ENCODE measurements at regions not wholly inside any gene's neighbourhood (a gene's known extent, or its start where the extent isn't known, plus 50 kb on each side); places are given as distances from the start of the nearest gene placed in this dataset.

DNA sequence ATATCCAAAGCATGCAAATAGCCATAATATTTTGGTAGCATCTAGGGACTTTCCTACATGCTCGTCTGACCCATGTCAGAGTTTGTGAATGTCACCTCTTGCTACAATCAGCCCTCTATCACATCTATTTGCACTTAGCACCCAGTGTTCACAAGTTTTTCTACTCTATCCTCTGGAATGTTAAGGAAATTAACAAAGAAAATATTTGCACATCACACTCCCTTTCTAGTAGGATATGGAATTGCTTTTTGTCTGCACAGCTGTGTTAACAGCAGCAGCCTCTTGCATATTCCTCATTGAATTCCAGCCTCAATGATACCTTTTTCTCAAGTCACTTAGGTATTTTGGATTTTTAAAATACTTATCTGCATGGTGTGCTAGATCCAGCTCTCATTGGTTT is 403.1 kb upstream of the SEMA3C start:
- H3K36me3 ChIP-seq, result no peaks in the 10 kb centered on the region
- no peaks in the 10 kb centered on the region for H3K4me1 ChIP-seq
- no peaks in the 10 kb centered on the region for H3K9me3 ChIP-seq
- DNase-seq (ENCODE audit: extremely low spot score in 2 of 2), result no peak
- no peaks in the 10 kb centered on the region for H3K27me3 ChIP-seq
- intact Hi-C loops (cut with DNase I), result no loop called here
- H3K4me3 ChIP-seq, result no peak overlapping the region
- TF ChIP-seq POLR2AphosphoS5 (IDR thresholded peaks at IDR 0.05; ENCODE audit: insufficient read depth in 1 of 2, low read depth in 1 of 2), result no peak
- no peak for TF ChIP-seq POLR2A (IDR thresholded peaks at IDR 0.05)
- no peak for TF ChIP-seq CTCF (IDR thresholded peaks at IDR 0.05)
- H3K27ac ChIP-seq, result no peak overlapping the region

DNA sequence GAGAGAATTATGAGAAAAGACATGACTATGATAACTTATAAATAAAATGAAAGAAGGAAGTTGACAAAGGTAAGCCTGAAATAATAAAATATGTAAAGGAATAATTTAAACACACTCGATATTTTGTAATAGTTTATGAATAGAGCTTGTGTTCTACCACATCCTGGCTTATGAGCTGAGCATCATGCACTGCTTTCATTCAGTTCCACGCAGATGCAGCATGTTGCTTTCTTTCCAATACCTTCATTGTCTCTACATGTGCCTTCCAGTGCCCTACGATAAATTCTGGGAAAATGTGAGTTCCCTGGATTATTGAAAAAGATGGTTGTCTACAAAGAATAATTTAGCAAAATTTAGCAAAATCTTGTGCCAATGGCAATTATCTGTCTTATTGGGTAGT is 398.9 kb upstream of the SEMA3C start:
- H3K4me3 ChIP-seq, result no peak overlapping the region
- intact Hi-C loops (cut with DNase I), result no loop called here
- no peak for TF ChIP-seq CTCF (IDR thresholded peaks at IDR 0.05)
- no peak for TF ChIP-seq POLR2A (IDR thresholded peaks at IDR 0.05)
- TF ChIP-seq POLR2AphosphoS5 (IDR thresholded peaks at IDR 0.05; ENCODE audit: insufficient read depth in 1 of 2, low read depth in 1 of 2), result no peak

GRCh38 chr7:81308643-81309322 is 389.9 kb upstream of the SEMA3C start:
- no peaks in the 10 kb centered on the region for H3K36me3 ChIP-seq
- intact Hi-C loops (cut with DNase I), result no loop called here

More for the DNA sequence above, 398.9 kb upstream of the SEMA3C start:
- Histone ChIP-seq H3K27me3 (no peaks in the 10 kb centered on the region), H3K36me3 (no peaks in the 10 kb centered on the region), H3K4me1 (no peaks in the 10 kb centered on the region), H3K27ac (no peak overlapping the region), H3K9me3 (no peaks in the 10 kb centered on the region)
- DNase-seq (ENCODE audit: extremely low spot score in 2 of 2), result no peak

DNA sequence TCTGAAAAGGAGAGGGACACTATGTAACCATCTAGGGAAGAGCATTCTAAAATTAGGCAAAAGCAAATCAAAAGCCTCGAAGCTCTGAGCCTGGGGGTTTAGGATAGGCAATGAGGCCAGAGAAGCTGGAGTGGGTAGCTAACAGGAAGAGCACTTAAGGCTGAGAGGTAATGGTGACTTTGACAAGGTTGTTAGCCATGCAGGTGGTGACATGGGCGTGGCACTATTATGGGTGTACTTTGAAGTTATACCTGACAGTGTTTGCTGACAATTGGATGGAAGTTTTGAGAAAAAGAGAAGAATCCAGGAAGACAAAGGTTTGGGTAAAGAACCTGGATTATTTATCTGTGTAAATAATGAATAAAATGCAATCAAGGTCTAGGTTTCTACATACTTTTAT is 383.0 kb upstream of the SEMA3C start:
- H3K27me3 ChIP-seq, result no peaks in the 10 kb centered on the region
- no peaks in the 10 kb centered on the region for H3K36me3 ChIP-seq
- TF ChIP-seq POLR2A (IDR thresholded peaks at IDR 0.05) (no peak), POLR2AphosphoS5 (IDR thresholded peaks at IDR 0.05; ENCODE audit: insufficient read depth in 1 of 2, low read depth in 1 of 2) (no peak), CTCF (IDR thresholded peaks at IDR 0.05) (no peak)
- DNase-seq (ENCODE audit: extremely low spot score in 2 of 2), result no peak
- H3K4me1 ChIP-seq, result peaks cover 14% of the 10 kb centered on the region
- H3K27ac ChIP-seq, result no peak overlapping the region
- intact Hi-C loops (cut with DNase I), result no loop called here
- H3K4me3 ChIP-seq, result no peak overlapping the region
- H3K9me3 ChIP-seq, result no peaks in the 10 kb centered on the region

More at GRCh38 chr7:81308643-81309322, 389.9 kb upstream of the SEMA3C start:
- no peak for TF ChIP-seq CTCF (IDR thresholded peaks at IDR 0.05)
- no peak for TF ChIP-seq POLR2A (IDR thresholded peaks at IDR 0.05)
- TF ChIP-seq POLR2AphosphoS5 (IDR thresholded peaks at IDR 0.05; ENCODE audit: insufficient read depth in 1 of 2, low read depth in 1 of 2), result no peak
- no peak for DNase-seq (ENCODE audit: extremely low spot score in 2 of 2)
- Histone ChIP-seq H3K4me1 (no peaks in the 10 kb centered on the region), H3K27me3 (no peaks in the 10 kb centered on the region), H3K27ac (no peak overlapping the region), H3K9me3 (no peaks in the 10 kb centered on the region), H3K4me3 (no peak overlapping the region)

GRCh38 chr7:81300753-81301152 is 381.9 kb upstream of the SEMA3C start:
- no peak for TF ChIP-seq CTCF (IDR thresholded peaks at IDR 0.05)
- no peak for TF ChIP-seq POLR2A (IDR thresholded peaks at IDR 0.05)
- no peak for TF ChIP-seq POLR2AphosphoS5 (IDR thresholded peaks at IDR 0.05; ENCODE audit: insufficient read depth in 1 of 2, low read depth in 1 of 2)
- Histone ChIP-seq H3K4me3 (no peak overlapping the region), H3K27ac (no peak overlapping the region), H3K27me3 (no peaks in the 10 kb centered on the region), H3K9me3 (no peaks in the 10 kb centered on the region), H3K36me3 (no peaks in the 10 kb centered on the region), H3K4me1 (peaks cover 14% of the 10 kb centered on the region)
- intact Hi-C loops (cut with DNase I), result no loop called here
- DNase-seq (ENCODE audit: extremely low spot score in 2 of 2), result no peak
